PFSK-1 (cell line): ENCODE measurements at regions not wholly inside any gene's neighbourhood (a gene's known extent, or its start where the extent isn't known, plus 50 kb on each side); places are given as distances from the start of the nearest gene placed in this dataset.

Source experiments
- POLR2AphosphoS5 ChIP-seq: IDR thresholded peaks from 2 replicates; pipeline ENCODE4 v1.6.1; 2012; ENCODE audit warnings: low read depth, mild to moderate bottlenecking, control low read depth, low read length, moderate library complexity
- SIN3A ChIP-seq: IDR thresholded peaks from 2 replicates; pipeline ENCODE4 v1.6.1; 2012; ENCODE audit warnings: mild to moderate bottlenecking, low read length, moderate library complexity, borderline replicate concordance; ENCODE audit not compliant: insufficient read depth
- TAF1 ChIP-seq: IDR thresholded peaks from 2 replicates; pipeline ENCODE4 v1.6.1; 2012; ENCODE audit warnings: low read length, control low read depth, borderline replicate concordance; ENCODE audit not compliant: insufficient read depth

DNA sequence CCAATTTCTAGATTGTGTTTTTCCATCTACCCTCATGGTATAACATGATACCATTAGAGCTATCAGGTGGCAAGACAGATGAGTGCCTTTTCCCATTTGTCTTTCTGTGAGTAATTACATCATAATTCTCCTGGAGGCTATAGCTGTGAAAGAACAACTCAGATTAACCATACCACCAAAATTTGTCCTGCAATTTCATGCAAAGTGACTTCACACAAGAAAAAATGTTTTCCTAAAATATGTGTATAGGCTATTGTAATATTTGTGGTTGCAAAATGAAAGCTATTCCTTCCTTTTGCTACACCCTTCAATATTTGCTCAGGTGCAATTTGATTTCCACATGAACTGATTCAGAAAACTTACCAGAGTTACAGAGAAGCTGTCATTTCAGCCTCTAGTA is 547.7 kb upstream of the ID4 start:
- TF ChIP-seq POLR2AphosphoS5 (no peak), TAF1 (no peak), SIN3A (no peak)
